GM12892 (cell line): ENCODE measurements at regions not wholly inside any gene's neighbourhood (a gene's known extent, or its start where the extent isn't known, plus 50 kb on each side); places are given as distances from the start of the nearest gene placed in this dataset.

ENCODE experiments used
- DNase-seq: peaks from one replicate; pipeline ENCODE4 v3.0.0; 2011; ENCODE audit not compliant: insufficient read length
- FAIRE-seq: peaks from 2 replicates; lab custom pipeline; 2011; peaks lifted over from hg19 to GRCh38; lab: Jason Lieb, UNC
- POLR2A ChIP-seq: IDR thresholded peaks from 2 replicates; pipeline ENCODE4 v1.6.1; 2011; ENCODE audit warnings: low read depth, low read length, control low read depth
- POLR2AphosphoS5 ChIP-seq: IDR thresholded peaks from 2 replicates; pipeline ENCODE4 v1.6.1; 2011; ENCODE audit warnings: low read depth, low read length, control low read depth
- TAF1 ChIP-seq: IDR thresholded peaks from 2 replicates; pipeline ENCODE4 v1.6.1; 2011; ENCODE audit warnings: low read depth, mild to moderate bottlenecking, control low read depth, low read length, borderline replicate concordance

GRCh38 chr6:144722154-144722737 is 437.1 kb downstream of the UTRN start:
- no peak for FAIRE-seq
- DNase-seq: no peak
- no peak for TF ChIP-seq TAF1
- TF ChIP-seq POLR2AphosphoS5: no peak
- no peak for TF ChIP-seq POLR2A

GRCh38 chr6:144722925-144723324 is 437.8 kb downstream of the UTRN start:
- DNase-seq (no peak), FAIRE-seq (no peak)
- TF ChIP-seq TAF1 (no peak), POLR2AphosphoS5 (no peak), POLR2A (no peak)

- no peak for TF ChIP-seq TAF1
- TF ChIP-seq POLR2A: no peak
- TF ChIP-seq POLR2AphosphoS5: no peak
- DNase-seq (no peak), FAIRE-seq (no peak)
Measured at GRCh38 chr6:144723431-144723830, 438.3 kb downstream of the UTRN start.

GRCh38 chr6:144724818-144725217 is 439.7 kb downstream of the UTRN start:
- DNase-seq (no peak), FAIRE-seq (no peak)

GRCh38 chr6:144725736-144726522 is 440.8 kb downstream of the UTRN start:
- peak; percentile 40 for FAIRE-seq

More at GRCh38 chr6:144724818-144725217, 439.7 kb downstream of the UTRN start:
- no peak for TF ChIP-seq POLR2AphosphoS5
- TF ChIP-seq TAF1: no peak
- no peak for TF ChIP-seq POLR2A

GRCh38 chr6:144728804-144729203 is 443.7 kb downstream of the UTRN start:
- FAIRE-seq: no peak
- TF ChIP-seq TAF1 (no peak), POLR2A (no peak), POLR2AphosphoS5 (no peak)
- DNase-seq: no peak

More at GRCh38 chr6:144725736-144726522, 440.8 kb downstream of the UTRN start:
- no peak for DNase-seq
- TF ChIP-seq POLR2AphosphoS5 (no peak), TAF1 (no peak), POLR2A (no peak)

- TF ChIP-seq POLR2AphosphoS5: no peak
- no peak for TF ChIP-seq TAF1
- TF ChIP-seq POLR2A: no peak
Measured at GRCh38 chr6:144729502-144729901, 444.4 kb downstream of the UTRN start.

GRCh38 chr6:144730088-144730645 is 445.0 kb downstream of the UTRN start:
- no peak for DNase-seq
- FAIRE-seq: no peak
- TF ChIP-seq TAF1 (no peak), POLR2A (no peak), POLR2AphosphoS5 (no peak)

More at GRCh38 chr6:144729502-144729901, 444.4 kb downstream of the UTRN start:
- DNase-seq (no peak), FAIRE-seq (peak; percentile 44)

GRCh38 chr6:144731229-144731628 is 446.1 kb downstream of the UTRN start:
- DNase-seq (no peak), FAIRE-seq (no peak)
- TF ChIP-seq POLR2AphosphoS5 (no peak), POLR2A (no peak), TAF1 (no peak)

GRCh38 chr6:144736763-144737162 is 451.6 kb downstream of the UTRN start:
- FAIRE-seq (no peak), DNase-seq (no peak)
- TF ChIP-seq POLR2A (no peak), TAF1 (no peak), POLR2AphosphoS5 (no peak)

GRCh38 chr6:144737998-144738397 is 452.9 kb downstream of the UTRN start:
- FAIRE-seq (no peak), DNase-seq (no peak)
- TF ChIP-seq TAF1 (no peak), POLR2A (no peak)
